CD8-positive, alpha-beta memory T cell (primary cell): ENCODE measurements at regions not wholly inside any gene's neighbourhood (a gene's known extent, or its start where the extent isn't known, plus 50 kb on each side); places are given as distances from the start of the nearest gene placed in this dataset.
"Not testable (repeated sequence)": the region's sequence is repeated elsewhere in the genome, so short reads cannot be mapped to it uniquely, and the experiment has no call there.

Experiments
- CTCF ChIA-PET: fragments of 350-600 bp; sonication (Branson Sonifier 250); formaldehyde crosslinking; loops from one replicate; lab custom pipeline; 2021; ENCODE audit warnings: antibody characterized with exemption; lab: Charles Lee
- POLR2A ChIA-PET: fragments of 350-600 bp; sonication (Branson Sonifier 250); formaldehyde crosslinking; loops from one replicate; lab custom pipeline; 2021; ENCODE audit warnings: antibody characterized with exemption; lab: Charles Lee
- DNase-seq, 5 donors: peaks; one replicate each; pipeline versions ENCODE4 v3.0.0 to v3.0.0-alpha.2; 2020 to 2022; ENCODE audit warnings: mixed read lengths in 1 of 5
- H3K27ac ChIP-seq: one replicate; pipeline ENCODE4 v1.7.0; 2013; ENCODE audit warnings: low read depth, mild to moderate bottlenecking, low read length, moderate library complexity
- H3K27me3 ChIP-seq: 2 replicates; pipeline ENCODE4 v1.7.0; 2013; ENCODE audit warnings: low read length, mild to moderate bottlenecking; ENCODE audit not compliant: insufficient read depth, poor library complexity, severe bottlenecking
- H3K36me3 ChIP-seq: 2 replicates; pipeline ENCODE4 v1.7.0; 2013; ENCODE audit warnings: mild to moderate bottlenecking, low read length, moderate library complexity; ENCODE audit not compliant: insufficient read depth
- H3K4me1 ChIP-seq: 2 replicates; pipeline ENCODE4 v1.7.0; 2013; ENCODE audit warnings: mild to moderate bottlenecking, low read length, moderate library complexity; ENCODE audit not compliant: insufficient read depth
- H3K4me3 ChIP-seq: 2 replicates; pipeline ENCODE4 v1.7.0; 2013; ENCODE audit warnings: mild to moderate bottlenecking, low read length
- H3K9me3 ChIP-seq: 2 replicates; pipeline ENCODE4 v1.7.0; 2013; ENCODE audit warnings: mild to moderate bottlenecking, low read length
- H3K27ac Mint-ChIP-seq, 8 donors: one replicate each; pipeline ENCODE4 v1.8.0; 2020 to 2021; ENCODE audit warnings: mixed read lengths in 8 of 8, mild to moderate bottlenecking in 6 of 8, inconsistent platforms in 3 of 8, moderate library complexity in 3 of 8
- H3K27me3 Mint-ChIP-seq, 2 donors: one replicate each; pipeline ENCODE4 v1.8.0; 2020 to 2021; ENCODE audit warnings: mixed read lengths in 2 of 2, mild to moderate bottlenecking in 1 of 2, moderate library complexity in 1 of 2
- H3K36me3 Mint-ChIP-seq, 3 donors: one replicate each; pipeline ENCODE4 v1.8.0; 2020 to 2021; ENCODE audit warnings: mixed read lengths in 3 of 3, inconsistent platforms in 1 of 3, mild to moderate bottlenecking in 1 of 3
- H3K4me1 Mint-ChIP-seq, 3 donors: one replicate each; pipeline ENCODE4 v1.8.0; 2020 to 2021; ENCODE audit warnings: mixed read lengths in 3 of 3, inconsistent platforms in 1 of 3, mild to moderate bottlenecking in 1 of 3
- H3K4me3 Mint-ChIP-seq, 7 donors: one replicate each; pipeline ENCODE4 v1.8.0; 2020 to 2021; ENCODE audit warnings: mixed read lengths in 7 of 7, mild to moderate bottlenecking in 6 of 7, moderate library complexity in 4 of 7, inconsistent platforms in 2 of 7
- H3K9me3 Mint-ChIP-seq, 5 donors: one replicate each; pipeline ENCODE4 v1.8.0; 2020 to 2022; ENCODE audit warnings: mixed read lengths in 5 of 5, mild to moderate bottlenecking in 3 of 5, moderate library complexity in 2 of 5, inconsistent platforms in 1 of 5

DNA sequence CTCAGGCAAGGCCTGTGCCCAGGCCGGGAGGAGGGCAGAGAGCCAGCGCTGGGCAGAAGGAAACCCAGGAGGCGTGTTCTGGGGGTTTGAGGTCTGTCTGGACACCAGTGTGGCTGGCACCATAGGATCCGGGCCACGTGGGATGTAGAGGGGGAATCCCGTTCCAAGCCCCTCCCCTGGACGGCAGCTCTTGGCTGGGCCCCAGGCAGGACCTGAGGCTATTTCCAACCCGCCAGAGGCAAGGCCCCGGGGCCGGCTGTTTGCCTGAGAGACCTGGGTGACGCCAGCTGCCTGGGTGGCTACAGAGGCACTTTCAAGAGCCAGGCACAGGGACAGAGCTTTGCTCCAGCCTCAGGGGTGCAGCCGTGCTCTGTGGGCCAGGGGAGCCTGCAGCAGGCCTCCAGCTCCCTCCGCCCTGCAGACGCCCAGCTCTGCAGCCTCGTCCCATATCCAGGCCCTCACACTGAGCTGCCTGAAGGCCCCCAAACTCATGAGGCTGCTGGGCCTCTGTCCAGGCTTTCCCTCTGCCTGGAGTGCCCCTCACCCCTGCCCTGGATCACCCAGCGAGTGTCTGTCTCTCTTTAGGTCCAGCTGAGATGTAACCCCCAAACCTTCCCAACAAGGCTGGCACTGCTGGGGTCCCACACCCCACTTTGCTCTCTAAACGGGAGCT, 56.6 kb upstream of the EGFL7 start:
- no peaks in the 10 kb centered on the region for H3K27me3 ChIP-seq
- Mint-ChIP-seq H3K4me1 (no peaks in the 10 kb centered on the region), H3K4me3 (no peak overlapping the region), H3K27ac (no peak overlapping the region), H3K36me3 (no peaks in the 10 kb centered on the region), H3K27me3 (peaks cover 8 to 22% of the 10 kb centered on the region in 2 donors), H3K9me3 (no peaks in the 10 kb centered on the region)
- no peaks in the 10 kb centered on the region for H3K36me3 ChIP-seq
- no peaks in the 10 kb centered on the region for H3K9me3 ChIP-seq
- no peak overlapping the region for H3K4me3 ChIP-seq
- ChIA-PET CTCF (no interaction called here), POLR2A (no interaction called here)
- no peaks in the 10 kb centered on the region for H3K4me1 ChIP-seq
- DNase-seq: no peak
- H3K27ac ChIP-seq: no peak overlapping the region

DNA sequence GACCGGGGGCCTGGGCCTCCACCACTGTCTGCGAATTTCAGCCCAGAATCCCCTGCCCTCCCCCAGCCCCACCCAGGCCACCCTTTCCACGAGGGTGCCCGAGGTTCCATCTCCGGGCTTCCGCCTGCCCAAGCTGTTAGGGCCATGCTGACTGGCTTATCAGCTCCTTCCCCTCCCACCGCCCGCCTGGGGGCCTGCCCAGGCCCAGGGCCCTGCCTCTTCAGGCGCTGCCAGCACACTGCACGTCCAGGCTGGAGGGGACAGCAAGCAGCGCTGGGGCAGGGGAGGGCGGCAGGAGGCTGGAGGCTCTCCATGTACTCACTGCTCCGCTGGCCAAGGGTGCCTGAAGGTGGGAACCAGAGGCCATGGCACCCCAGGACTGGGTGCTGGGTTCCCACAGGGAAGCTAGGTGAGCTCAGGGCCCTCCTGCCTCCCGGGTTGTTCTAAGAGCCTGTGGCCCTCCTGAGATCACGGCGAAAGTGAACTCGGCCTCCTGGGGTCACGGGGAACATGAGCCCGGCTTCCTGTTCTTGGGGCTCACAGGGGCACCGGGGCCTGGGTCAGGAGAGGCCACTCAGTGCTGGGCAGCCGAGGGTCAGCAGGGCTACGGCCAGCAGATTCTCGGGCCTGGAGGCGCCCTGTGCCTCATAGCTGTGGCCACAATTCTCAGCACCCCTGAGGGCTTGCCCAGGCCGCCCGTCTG, 57.7 kb upstream of the EGFL7 start:
- Mint-ChIP-seq H3K27ac (no peak overlapping the region), H3K27me3 (peaks cover 8 to 22% of the 10 kb centered on the region in 2 donors), H3K4me1 (no peaks in the 10 kb centered on the region), H3K9me3 (no peaks in the 10 kb centered on the region), H3K36me3 (no peaks in the 10 kb centered on the region), H3K4me3 (no peak overlapping the region)
- no peaks in the 10 kb centered on the region for H3K4me1 ChIP-seq
- H3K9me3 ChIP-seq: no peaks in the 10 kb centered on the region
- no peak for DNase-seq
- H3K27me3 ChIP-seq: no peaks in the 10 kb centered on the region
- H3K27ac ChIP-seq: no peak overlapping the region
- H3K36me3 ChIP-seq: no peaks in the 10 kb centered on the region
- CTCF ChIA-PET: no interaction called here
- POLR2A ChIA-PET: no interaction called here
- no peak overlapping the region for H3K4me3 ChIP-seq

GRCh38 chr9:136603901-136604814, 58.3 kb upstream of the NOTCH1 start:
- Histone ChIP-seq H3K27me3 (no peaks in the 10 kb centered on the region), H3K4me1 (no peaks in the 10 kb centered on the region), H3K4me3 (no peak overlapping the region), H3K9me3 (no peaks in the 10 kb centered on the region), H3K27ac (no peak overlapping the region), H3K36me3 (no peaks in the 10 kb centered on the region)
- H3K9me3 Mint-ChIP-seq: no peaks in the 10 kb centered on the region
- ChIA-PET CTCF (no interaction called here), POLR2A (no interaction called here)
- no peaks in the 10 kb centered on the region for H3K36me3 Mint-ChIP-seq
- DNase-seq: no peak
- H3K4me1 Mint-ChIP-seq: no peaks in the 10 kb centered on the region
- H3K27me3 Mint-ChIP-seq: peaks cover 8 to 22% of the 10 kb centered on the region in 2 donors
- H3K27ac Mint-ChIP-seq: peak overlapping the region in 1 of 8 donors; percentile 14
- H3K4me3 Mint-ChIP-seq: no peak overlapping the region

DNA sequence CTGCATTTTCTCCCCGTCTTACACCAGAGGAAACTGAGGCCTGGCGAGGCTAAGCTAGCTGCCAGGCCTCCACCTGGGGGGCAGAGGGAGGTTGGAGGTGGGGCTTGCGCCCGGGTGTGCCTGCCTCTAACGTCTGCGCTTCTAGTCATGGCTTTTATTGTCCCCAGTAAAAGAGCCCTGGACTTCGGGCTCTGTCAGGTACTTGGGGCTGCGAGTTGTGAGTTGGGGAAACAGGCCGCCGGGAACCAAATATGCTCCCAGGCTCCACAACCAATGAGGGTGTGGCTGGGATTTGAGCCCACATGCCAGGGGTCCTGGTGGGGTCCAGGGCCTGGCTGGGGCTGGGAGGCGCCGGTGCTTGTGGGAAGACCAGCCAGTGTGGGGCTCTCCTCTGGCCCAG, 57.4 kb upstream of the NOTCH1 start:
- ChIA-PET CTCF (no interaction called here), POLR2A (no interaction called here)
- peaks cover 8 to 16% of the 10 kb centered on the region in 2 donors for H3K27me3 Mint-ChIP-seq
- H3K9me3 Mint-ChIP-seq: no peaks in the 10 kb centered on the region
- Histone ChIP-seq H3K9me3 (no peaks in the 10 kb centered on the region), H3K27me3 (no peaks in the 10 kb centered on the region), H3K4me3 (no peak overlapping the region), H3K27ac (no peak overlapping the region), H3K36me3 (no peaks in the 10 kb centered on the region), H3K4me1 (no peaks in the 10 kb centered on the region)
- H3K36me3 Mint-ChIP-seq: no peaks in the 10 kb centered on the region
- H3K27ac Mint-ChIP-seq: no peak overlapping the region
- DNase-seq: no peak
- no peak overlapping the region for H3K4me3 Mint-ChIP-seq
- H3K4me1 Mint-ChIP-seq: no peaks in the 10 kb centered on the region

- Mint-ChIP-seq H3K27me3 (peaks cover 6 to 13% of the 10 kb centered on the region in 2 donors), H3K4me3 (no peak overlapping the region), H3K36me3 (no peaks in the 10 kb centered on the region), H3K9me3 (no peaks in the 10 kb centered on the region), H3K4me1 (no peaks in the 10 kb centered on the region), H3K27ac (no peak overlapping the region)
- H3K36me3 ChIP-seq: no peaks in the 10 kb centered on the region
- H3K4me3 ChIP-seq: no peak overlapping the region
- no peaks in the 10 kb centered on the region for H3K4me1 ChIP-seq
- DNase-seq: no peak
- no peaks in the 10 kb centered on the region for H3K27me3 ChIP-seq
- H3K27ac ChIP-seq: no peak overlapping the region
- ChIA-PET POLR2A (no interaction called here), CTCF (no interaction called here)
- no peaks in the 10 kb centered on the region for H3K9me3 ChIP-seq
Observed at GRCh38 chr9:136602193-136602885, 56.5 kb upstream of the NOTCH1 start.

DNA sequence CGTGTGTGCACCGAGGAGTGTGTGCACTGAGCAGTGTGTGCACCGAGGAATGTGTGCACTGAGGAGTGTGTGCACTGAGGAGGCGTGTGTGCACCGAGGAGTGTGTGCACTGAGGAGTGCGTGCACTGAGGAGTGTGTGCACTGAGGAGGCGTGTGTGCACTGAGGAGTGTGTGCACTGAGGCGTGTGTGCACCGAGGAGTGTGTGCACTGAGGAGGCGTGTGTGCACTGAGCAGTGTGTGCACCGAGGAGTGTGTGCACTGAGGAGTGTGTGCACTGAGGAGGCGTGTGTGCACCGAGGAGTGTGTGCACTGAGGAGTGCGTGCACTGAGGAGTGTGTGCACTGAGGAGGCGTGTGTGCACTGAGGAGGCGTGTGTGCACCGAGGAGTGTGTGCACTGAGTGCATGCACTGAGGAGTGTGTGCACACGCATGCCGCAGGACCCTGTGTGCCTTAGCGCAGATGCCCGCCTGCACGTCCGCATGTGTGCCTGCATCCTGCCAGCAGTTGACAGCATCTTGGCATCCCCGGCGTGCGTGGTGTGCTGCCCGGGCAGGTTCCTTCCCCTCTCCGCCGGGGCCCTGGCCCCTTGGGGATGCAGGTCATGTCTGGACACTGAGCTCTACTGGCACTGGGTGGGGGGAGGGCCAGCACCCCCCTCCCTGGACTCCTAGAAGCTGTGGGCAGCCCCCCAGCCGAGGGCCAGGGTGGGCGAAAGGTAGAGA, 55.6 kb upstream of the NOTCH1 start:
- Mint-ChIP-seq H3K27me3 (peaks cover 6 to 13% of the 10 kb centered on the region in 2 donors), H3K4me3 (peak overlapping the region in 1 of 7 donors; percentile 32), H3K27ac (peak overlapping the region in 2 of 8 donors; percentile 81 to 91)
- H3K4me1 ChIP-seq, POLR2A ChIA-PET, DNase-seq, H3K9me3 ChIP-seq, H3K27me3 ChIP-seq, H3K36me3 ChIP-seq, H3K4me3 ChIP-seq, H3K4me1 Mint-ChIP-seq, CTCF ChIA-PET, H3K9me3 Mint-ChIP-seq, H3K36me3 Mint-ChIP-seq, H3K27ac ChIP-seq: not testable (repeated sequence)

DNA sequence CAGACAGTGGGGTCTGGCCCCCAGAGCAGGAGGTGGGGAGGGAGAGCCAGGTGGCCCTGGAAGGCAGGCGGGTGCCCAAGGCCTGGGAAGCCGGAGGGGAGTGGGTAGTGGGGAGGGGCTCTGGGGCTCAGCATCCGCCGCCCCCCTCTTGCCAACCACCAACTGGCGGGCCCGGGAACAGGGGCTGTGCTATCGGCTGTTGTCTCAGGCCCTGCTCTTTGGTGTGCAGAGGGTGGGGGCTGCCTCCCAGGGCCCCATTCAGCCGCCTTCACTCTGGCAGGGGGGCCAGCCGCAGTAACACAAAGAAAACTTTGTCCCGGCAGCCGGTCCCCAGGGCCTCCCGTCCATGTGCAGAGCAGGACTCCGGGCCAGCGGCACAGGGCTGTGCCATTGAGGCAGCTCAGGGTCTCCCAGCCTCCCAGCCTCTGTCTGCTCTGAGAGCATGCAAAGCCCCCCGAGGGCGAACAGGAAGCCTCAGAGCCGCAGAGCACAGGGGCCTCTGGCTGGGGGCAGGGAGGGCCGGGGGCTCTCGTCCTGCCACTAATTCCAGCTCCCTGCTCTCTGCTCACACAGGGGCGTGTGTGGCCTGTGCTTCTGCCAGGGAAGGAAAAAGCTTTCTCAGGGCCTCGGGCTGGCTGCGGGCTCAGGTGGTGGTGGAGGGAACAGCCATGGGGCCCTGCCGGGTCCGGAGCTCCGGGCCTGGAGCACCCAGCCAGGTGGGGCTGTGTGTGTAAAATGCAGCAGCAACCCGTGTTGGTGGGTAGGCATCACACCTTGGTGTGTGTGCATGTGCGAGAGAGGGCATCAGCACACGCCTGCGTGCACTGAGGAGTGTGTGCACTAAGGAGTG, 54.2 kb upstream of the NOTCH1 start:
- ChIA-PET POLR2A (no interaction called here), CTCF (no interaction called here)
- no peaks in the 10 kb centered on the region for H3K4me1 Mint-ChIP-seq
- Histone ChIP-seq H3K36me3 (no peaks in the 10 kb centered on the region), H3K27ac (no peak overlapping the region), H3K9me3 (no peaks in the 10 kb centered on the region), H3K4me1 (no peaks in the 10 kb centered on the region), H3K27me3 (no peaks in the 10 kb centered on the region), H3K4me3 (no peak overlapping the region)
- H3K36me3 Mint-ChIP-seq: no peaks in the 10 kb centered on the region
- peaks cover 1 to 12% of the 10 kb centered on the region in 2 donors for H3K27me3 Mint-ChIP-seq
- no peak overlapping the region for H3K4me3 Mint-ChIP-seq
- no peaks in the 10 kb centered on the region for H3K9me3 Mint-ChIP-seq
- H3K27ac Mint-ChIP-seq: no peak overlapping the region
- DNase-seq: peak in 1 of 5 donors; percentile 4
